Neural cell (in vitro differentiated cells): ENCODE measurements at regions not wholly inside any gene's neighbourhood (a gene's known extent, or its start where the extent isn't known, plus 50 kb on each side); places are given as distances from the start of the nearest gene placed in this dataset.

ENCODE experiments used
- EP300 ChIP-seq: fragments of 450-650 bp; conservative IDR thresholded peaks from 2 replicates; pipeline ENCODE4 v1.6.1; 2014; ENCODE audit warnings: antibody characterized with exemption, mild to moderate bottlenecking, moderate library complexity; ENCODE audit not compliant: poor library complexity, severe bottlenecking
- EZH2 ChIP-seq: fragments of 200-600, 300-800 bp; shearing (Covaris generic), sonication (generic); IDR thresholded peaks from 2 replicates; pipeline ENCODE4 v1.6.1; 2014; ENCODE audit warnings: antibody characterized with exemption, low read length, borderline replicate concordance, mild to moderate bottlenecking; ENCODE audit not compliant: insufficient read depth, poor library complexity, severe bottlenecking
- MXI1 ChIP-seq: fragments of 450-650 bp; conservative IDR thresholded peaks from 2 replicates; pipeline ENCODE4 v1.6.1; 2014; ENCODE audit warnings: antibody characterized with exemption, mild to moderate bottlenecking; ENCODE audit not compliant: poor library complexity, severe bottlenecking
- POLR2AphosphoS5 ChIP-seq: IDR thresholded peaks from 2 replicates; pipeline ENCODE4 v1.6.1; 2012
- RAD21 ChIP-seq: fragments of 450-650 bp; conservative IDR thresholded peaks from 2 replicates; pipeline ENCODE4 v1.6.1; 2014; ENCODE audit warnings: antibody characterized with exemption, mild to moderate bottlenecking, moderate library complexity
- SMC3 ChIP-seq: fragments of 450-650 bp; conservative IDR thresholded peaks from 2 replicates; pipeline ENCODE4 v1.6.1; 2014; ENCODE audit warnings: antibody characterized with exemption, mild to moderate bottlenecking, moderate library complexity; ENCODE audit not compliant: poor library complexity
- TAF1 ChIP-seq: IDR thresholded peaks from 2 replicates; pipeline ENCODE4 v1.6.1; 2012; ENCODE audit warnings: low read depth
- TF ChIP-seq, protein P1 (sequence below): fragments of 450-650 bp; IDR thresholded peaks from 2 replicates; pipeline ENCODE4 v1.5.1; 2014; ENCODE audit warnings: antibody characterized with exemption, mild to moderate bottlenecking, moderate library complexity; ENCODE audit not compliant: poor library complexity, severe bottlenecking
- TF ChIP-seq, protein P2 (sequence below): IDR thresholded peaks from 2 replicates; pipeline ENCODE4 v1.6.1; 2012; ENCODE audit warnings: borderline replicate concordance

DNA sequence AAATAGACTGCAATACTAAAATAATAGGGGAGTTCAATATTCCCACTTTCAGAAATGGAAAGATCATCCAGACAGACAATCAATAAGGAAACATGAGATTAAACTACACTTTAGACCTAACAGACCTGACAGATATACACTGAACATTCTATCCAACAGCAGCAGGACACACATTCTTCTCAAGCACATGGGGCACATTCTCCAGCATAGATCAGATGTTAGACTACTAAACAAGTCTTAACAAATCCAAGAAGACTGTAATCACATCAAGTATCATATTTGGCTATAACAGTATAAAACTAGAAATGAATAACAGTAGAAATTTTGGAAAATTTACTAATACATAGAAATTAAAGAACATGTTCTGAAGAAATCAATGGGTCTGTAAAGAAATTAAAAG lies 458.9 kb upstream of the ANKRD30A start:
- TF ChIP-seq, protein P1, sequence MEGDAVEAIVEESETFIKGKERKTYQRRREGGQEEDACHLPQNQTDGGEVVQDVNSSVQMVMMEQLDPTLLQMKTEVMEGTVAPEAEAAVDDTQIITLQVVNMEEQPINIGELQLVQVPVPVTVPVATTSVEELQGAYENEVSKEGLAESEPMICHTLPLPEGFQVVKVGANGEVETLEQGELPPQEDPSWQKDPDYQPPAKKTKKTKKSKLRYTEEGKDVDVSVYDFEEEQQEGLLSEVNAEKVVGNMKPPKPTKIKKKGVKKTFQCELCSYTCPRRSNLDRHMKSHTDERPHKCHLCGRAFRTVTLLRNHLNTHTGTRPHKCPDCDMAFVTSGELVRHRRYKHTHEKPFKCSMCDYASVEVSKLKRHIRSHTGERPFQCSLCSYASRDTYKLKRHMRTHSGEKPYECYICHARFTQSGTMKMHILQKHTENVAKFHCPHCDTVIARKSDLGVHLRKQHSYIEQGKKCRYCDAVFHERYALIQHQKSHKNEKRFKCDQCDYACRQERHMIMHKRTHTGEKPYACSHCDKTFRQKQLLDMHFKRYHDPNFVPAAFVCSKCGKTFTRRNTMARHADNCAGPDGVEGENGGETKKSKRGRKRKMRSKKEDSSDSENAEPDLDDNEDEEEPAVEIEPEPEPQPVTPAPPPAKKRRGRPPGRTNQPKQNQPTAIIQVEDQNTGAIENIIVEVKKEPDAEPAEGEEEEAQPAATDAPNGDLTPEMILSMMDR = no peak
- TF ChIP-seq EP300 = no peak
- no peak for TF ChIP-seq MXI1
- TF ChIP-seq TAF1 = no peak
- no peak for TF ChIP-seq EZH2
- TF ChIP-seq, protein P2, sequence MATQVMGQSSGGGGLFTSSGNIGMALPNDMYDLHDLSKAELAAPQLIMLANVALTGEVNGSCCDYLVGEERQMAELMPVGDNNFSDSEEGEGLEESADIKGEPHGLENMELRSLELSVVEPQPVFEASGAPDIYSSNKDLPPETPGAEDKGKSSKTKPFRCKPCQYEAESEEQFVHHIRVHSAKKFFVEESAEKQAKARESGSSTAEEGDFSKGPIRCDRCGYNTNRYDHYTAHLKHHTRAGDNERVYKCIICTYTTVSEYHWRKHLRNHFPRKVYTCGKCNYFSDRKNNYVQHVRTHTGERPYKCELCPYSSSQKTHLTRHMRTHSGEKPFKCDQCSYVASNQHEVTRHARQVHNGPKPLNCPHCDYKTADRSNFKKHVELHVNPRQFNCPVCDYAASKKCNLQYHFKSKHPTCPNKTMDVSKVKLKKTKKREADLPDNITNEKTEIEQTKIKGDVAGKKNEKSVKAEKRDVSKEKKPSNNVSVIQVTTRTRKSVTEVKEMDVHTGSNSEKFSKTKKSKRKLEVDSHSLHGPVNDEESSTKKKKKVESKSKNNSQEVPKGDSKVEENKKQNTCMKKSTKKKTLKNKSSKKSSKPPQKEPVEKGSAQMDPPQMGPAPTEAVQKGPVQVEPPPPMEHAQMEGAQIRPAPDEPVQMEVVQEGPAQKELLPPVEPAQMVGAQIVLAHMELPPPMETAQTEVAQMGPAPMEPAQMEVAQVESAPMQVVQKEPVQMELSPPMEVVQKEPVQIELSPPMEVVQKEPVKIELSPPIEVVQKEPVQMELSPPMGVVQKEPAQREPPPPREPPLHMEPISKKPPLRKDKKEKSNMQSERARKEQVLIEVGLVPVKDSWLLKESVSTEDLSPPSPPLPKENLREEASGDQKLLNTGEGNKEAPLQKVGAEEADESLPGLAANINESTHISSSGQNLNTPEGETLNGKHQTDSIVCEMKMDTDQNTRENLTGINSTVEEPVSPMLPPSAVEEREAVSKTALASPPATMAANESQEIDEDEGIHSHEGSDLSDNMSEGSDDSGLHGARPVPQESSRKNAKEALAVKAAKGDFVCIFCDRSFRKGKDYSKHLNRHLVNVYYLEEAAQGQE = no peak
- TF ChIP-seq POLR2AphosphoS5 = no peak
- no peak for TF ChIP-seq RAD21
- no peak for TF ChIP-seq SMC3
